DMS153 (cell line): ENCODE measurements at regions not wholly inside any gene's neighbourhood (a gene's known extent, or its start where the extent isn't known, plus 50 kb on each side); places are given as distances from the start of the nearest gene placed in this dataset.

Source experiments
- DNase-seq: peaks from one replicate; lab custom pipeline; 2025; lab: John Stamatoyannopoulos, UW

DNA sequence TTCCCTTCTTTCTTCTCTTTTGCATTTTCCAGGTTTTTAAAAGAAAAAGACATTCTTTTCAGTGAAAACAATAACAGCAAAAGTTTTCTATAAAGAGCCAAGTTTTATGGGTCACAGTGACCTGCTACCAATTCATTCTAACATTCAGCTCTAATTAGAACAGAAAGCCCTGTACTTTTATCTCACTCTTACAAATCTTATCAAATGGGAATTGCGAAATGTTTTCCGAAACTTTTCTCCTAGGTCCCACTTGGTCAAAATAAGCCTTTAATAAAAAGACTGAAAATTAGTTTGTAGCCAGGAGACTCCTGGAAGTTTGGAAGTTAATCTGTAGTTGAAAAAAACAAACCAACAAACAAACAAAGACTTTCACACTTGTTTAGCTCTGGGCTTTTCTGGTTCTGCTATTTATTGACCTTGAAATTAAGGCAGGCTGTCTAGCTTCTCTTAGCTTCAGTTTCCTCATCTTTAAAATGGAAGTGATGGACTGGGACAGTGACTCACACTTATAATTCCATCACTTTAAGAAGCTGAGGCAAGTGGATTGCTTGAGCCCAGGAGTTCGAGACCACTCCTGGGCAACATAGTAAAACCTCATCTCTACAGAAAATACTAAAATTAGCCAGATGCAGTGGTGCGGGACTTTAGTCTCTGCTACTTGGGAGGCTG lies 613.5 kb upstream of the CDH4 start:
- DNase-seq: no peak

DNA sequence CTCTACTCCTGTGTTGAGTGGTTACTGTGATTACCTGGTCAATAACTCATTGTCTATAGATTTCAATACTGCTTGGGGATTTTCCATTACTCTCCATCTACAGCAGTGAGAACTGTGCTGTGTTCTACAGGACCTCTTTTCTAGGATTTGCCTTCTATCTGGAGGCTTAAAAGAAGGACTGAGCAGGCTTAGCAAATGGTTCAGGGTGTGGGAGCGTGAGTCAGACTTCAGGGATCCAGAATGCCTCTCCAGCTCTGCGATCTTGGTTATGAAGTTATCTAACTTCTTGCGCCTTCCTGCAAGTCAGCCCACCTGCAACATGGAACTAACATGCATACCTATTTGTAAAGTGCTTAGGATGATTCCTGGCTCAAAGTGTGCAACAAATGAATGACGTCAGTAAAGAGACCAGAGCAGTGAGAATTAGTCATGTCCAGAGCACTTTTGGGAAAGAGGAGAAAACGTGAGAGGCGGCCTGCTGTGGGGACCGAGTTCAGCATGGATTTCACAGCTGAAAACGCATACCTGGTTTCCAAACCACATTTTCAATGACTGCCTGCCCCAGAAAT lies 610.1 kb upstream of the CDH4 start:
- DNase-seq: no peak

- no peak for DNase-seq
Observed at GRCh38 chr20:60642541-60642940, 609.5 kb upstream of the CDH4 start.

- DNase-seq: no peak
Observed at GRCh38 chr20:60648556-60648955, 603.5 kb upstream of the CDH4 start.

GRCh38 chr20:60649541-60649940 lies 602.5 kb upstream of the CDH4 start:
- DNase-seq: no peak

DNA sequence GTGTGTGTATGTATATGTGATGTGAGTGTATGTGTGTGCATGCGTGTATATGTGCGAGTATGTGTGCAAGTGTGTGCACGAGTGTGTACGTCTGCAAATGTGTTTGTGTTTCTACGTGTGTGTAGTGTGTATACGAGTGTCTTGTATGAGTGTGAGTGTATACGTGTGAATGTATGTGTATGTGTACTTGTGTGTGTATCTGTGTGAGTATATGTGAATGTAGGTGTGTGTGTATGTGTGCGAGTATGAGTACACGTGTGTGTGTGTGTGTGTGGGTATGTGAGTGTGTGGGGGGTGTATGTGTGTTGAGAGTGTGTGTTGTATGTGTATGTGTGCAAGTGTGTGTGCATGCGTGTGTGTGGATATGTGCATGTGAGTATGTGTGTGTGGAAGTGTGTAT lies 602.0 kb upstream of the CDH4 start:
- no peak for DNase-seq

DNA sequence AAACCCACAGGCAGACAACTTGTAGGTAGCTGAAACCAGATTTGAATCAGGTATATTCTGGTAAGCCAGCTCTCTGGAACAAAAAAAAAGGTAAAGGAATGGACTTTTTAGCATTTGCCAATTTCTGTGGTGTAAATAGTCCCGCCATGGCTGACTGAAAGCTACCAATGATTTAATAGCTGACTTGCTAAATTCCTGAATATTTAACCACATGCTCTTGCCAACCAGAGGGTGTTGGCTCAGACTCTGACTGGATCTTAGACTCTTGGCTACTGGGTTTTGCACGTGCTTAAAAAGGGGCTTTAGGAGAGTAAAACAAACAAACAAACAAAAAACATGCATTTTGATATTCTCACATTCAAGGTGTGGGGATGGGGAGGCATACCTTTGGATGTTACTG lies 600.0 kb upstream of the CDH4 start:
- DNase-seq: no peak

- no peak for DNase-seq
Observed at GRCh38 chr20:60652615-60653014, 599.4 kb upstream of the CDH4 start.

DNA sequence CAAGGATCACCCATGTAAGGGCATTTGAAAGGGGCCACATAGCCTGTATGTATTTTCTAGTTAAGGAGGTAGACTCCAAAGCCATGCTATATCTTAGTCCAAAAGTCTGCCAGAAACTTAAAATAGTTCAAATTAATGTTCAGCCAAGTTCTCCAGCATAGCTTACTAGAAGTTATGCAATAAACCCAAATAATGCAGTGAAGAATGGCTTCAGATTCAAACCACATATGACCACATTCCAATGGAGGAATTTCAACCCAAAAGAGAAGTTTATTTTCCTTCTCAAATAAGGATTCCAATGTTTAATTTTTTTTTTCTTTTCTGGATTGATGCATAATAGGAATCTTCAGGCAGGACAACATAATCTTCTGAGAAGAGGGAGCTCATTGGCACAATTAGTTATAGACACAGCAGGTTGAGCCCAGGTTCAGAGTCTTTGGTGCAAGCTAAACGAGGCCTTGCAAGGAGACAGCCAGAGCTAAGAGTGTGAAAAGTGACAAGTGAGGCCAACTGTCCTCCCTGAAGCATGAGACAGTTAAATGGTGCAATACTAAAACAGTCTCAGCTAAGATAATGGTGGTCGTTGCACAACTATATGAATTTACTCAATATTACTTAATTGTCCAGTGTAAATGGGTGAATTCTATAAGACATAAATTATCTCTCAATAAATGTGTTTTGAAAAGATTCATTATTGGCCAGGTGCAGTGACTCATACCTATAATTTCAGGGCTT lies 598.8 kb upstream of the CDH4 start:
- no peak for DNase-seq

- DNase-seq: no peak
Observed at GRCh38 chr20:60658681-60659080, 593.4 kb upstream of the CDH4 start.

GRCh38 chr20:60659240-60659639 lies 592.8 kb upstream of the CDH4 start:
- no peak for DNase-seq

- no peak for DNase-seq
Observed at GRCh38 chr20:60662307-60662706, 589.8 kb upstream of the CDH4 start.

- no peak for DNase-seq
Observed at GRCh38 chr20:60664106-60664505, 588.0 kb upstream of the CDH4 start.

DNA sequence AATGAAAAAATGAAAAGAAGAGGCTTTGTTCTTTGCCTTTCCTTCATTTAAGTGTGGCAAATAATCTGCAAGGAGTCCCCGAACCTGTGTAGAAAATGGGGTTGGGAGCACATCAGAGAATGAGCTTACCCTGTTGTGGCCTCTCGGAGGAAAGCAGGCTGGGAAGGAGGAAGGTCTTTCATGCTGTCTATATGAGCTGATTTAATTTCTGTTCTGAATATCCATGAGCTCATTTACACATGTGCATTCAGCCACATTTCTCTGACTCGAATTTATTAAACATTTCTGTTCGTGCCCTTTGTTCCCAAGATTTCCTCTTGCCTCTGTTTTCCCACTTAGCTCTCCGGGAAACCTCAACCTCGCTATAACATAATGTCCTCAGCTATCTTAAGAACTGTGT lies 584.4 kb upstream of the CDH4 start:
- no peak for DNase-seq

GRCh38 chr20:60669211-60669610 lies 582.9 kb upstream of the CDH4 start:
- DNase-seq: no peak

- no peak for DNase-seq
Observed at GRCh38 chr20:60676011-60676410, 576.0 kb upstream of the CDH4 start.

GRCh38 chr20:60677819-60678218 lies 574.2 kb upstream of the CDH4 start:
- no peak for DNase-seq

- no peak for DNase-seq
Observed at GRCh38 chr20:60680554-60680953, 571.5 kb upstream of the CDH4 start.

- DNase-seq: no peak
Observed at GRCh38 chr20:60687213-60687612, 564.8 kb upstream of the CDH4 start.

DNA sequence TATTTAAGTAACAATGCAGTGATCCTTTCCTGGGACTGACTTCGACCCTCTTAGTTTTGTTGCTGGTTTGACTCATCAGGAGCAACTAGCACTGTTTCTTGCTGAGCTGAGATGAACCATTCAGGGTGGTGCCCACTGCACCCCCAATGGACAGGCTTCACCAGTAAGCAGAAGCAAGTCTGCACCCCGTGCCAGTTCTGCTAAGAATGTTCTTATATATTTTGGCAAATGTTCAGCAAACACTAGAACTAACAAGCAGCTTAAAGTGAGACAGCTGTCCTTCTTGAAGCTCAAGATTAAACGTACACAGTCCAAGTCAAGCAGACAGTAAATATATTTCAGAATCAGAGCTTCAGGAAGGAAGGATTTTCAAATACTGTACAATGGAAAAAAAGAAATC lies 561.3 kb upstream of the CDH4 start:
- DNase-seq: no peak

- DNase-seq: no peak
Observed at GRCh38 chr20:60691966-60692615, 560.0 kb upstream of the CDH4 start.

- DNase-seq: no peak
Observed at GRCh38 chr20:60693496-60694133, 558.4 kb upstream of the CDH4 start.

DNA sequence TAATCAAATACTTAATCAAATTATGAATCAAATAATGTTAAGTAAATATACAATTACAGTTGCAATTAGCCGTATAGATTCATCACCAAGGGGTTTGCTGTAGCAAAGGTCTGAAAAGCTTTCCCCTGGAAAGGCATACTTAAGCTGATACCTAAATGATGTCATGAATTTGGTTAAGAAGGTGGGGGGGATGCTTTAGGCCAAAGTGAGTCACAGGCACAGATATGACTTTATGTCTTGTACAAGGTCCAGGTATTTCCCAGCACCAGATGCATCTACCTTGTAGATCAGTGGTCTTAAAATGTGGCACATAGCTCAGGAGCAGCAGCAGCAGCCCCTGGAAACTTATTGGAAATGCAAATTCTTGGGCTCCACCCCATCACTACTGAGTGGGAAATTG lies 557.3 kb upstream of the CDH4 start:
- DNase-seq: no peak
